Islet of Langerhans (tissue), 1 donor: ENCODE measurements at regions not wholly inside any gene's neighbourhood (a gene's known extent, or its start where the extent isn't known, plus 50 kb on each side); places are given as distances from the start of the nearest gene placed in this dataset.

Experiments
- FAIRE-seq: peaks from one replicate; lab custom pipeline; 2011; peaks lifted over from hg19 to GRCh38; lab: Jason Lieb, UNC

DNA sequence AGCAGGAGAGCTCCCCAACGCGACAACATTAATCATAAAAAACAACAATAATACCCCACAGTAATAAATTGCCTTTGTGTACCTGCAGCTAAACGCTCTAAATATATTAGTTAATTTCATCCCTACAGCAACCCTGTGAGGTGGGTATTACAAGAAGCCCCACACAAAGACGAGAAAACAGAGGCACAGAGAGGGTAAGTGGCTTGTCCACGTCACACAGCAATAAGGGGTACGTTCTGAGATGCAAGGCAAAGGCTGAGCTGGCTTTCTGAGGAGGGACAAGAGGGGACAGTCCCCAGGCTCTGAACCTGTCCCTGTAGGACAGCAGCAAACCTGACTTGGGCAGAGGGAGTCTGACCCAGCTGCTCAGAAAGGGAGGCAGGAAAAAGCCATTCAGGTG lies 78.2 kb downstream of the NCOR2 start:
- FAIRE-seq, result no peak

DNA sequence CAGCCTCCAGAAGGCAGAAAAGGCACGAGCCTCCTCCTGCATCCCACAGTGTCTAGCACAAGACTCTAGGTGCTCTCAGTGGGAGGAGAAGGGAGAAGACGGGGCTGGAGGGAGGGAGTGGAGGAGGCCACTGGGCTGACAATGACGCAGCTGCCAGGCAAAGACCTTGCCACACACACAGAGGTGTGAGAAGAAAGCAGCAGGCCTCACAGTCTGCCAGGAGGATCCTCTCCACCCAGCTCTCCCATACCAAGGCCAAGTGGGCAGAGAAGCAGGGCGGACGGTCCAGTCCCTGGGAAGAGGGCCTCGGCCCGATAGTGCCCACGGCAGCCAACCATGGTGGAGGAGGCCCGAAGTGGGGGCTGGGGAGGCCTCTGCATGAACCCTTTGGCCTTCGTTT lies 78.9 kb downstream of the NCOR2 start:
- FAIRE-seq, result no peak

DNA sequence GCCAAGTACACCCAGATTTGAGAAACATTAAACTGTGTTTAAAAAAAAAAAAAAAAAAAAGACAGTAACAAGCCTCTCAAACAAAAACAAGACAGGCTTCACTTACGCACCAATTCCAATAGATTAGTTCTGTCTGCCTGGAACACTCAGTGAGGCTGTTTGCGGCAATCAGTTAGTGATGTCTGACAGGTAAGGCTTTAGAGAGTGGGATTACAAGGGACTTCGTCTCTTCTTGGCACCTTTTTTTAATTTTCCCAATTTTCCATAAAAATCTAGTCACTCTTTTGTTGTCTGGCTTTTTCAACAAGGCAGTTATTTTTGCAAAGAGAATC lies 79.6 kb downstream of the NCOR2 start:
- peak; percentile 60 for FAIRE-seq

DNA sequence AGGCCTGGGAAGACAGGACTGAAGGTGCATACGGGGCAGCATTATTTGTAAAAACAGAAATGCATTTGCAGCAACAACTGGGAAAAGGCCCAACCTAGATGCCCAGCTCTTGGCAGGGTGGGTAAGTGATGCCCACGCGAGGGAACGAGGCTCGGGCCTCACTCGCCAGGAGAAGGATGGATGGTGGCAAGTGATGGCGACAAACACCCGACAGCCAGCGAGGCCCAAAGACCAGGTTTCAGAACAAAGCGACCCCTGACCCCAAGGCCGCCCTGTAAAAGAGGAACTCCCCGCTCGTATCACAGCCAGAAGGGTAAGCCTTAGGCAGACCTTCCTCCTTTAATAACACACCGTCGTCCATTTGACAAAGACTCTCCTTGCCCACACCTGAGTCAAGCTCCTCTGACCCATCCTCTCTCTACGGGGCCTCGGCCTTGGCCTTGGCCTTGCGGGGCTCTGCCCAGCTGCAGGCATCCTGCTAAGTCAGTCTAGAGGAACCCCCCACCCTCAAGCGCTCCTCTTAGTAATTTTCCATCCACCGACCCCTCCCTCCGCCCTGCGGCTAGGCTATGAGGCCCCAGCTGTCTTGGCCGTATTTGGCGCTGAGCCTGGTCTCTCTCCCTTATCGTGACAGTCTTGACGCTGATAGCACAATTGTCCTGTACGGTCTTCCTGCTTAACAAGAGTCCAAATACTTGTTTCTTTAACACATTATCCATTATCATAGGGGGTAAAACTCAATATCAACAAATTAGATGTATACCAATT lies 80.2 kb downstream of the NCOR2 start:
- FAIRE-seq, result no peak

- FAIRE-seq, result no peak
Measured at GRCh38 chr12:124486346-124486963, 81.0 kb downstream of the NCOR2 start.

GRCh38 chr12:124485371-124485770 lies 82.0 kb downstream of the NCOR2 start:
- no peak for FAIRE-seq

- no peak for FAIRE-seq
Measured at GRCh38 chr12:124484526-124484953, 82.9 kb downstream of the NCOR2 start.

GRCh38 chr12:124484067-124484466 lies 83.3 kb downstream of the NCOR2 start:
- FAIRE-seq, result no peak

DNA sequence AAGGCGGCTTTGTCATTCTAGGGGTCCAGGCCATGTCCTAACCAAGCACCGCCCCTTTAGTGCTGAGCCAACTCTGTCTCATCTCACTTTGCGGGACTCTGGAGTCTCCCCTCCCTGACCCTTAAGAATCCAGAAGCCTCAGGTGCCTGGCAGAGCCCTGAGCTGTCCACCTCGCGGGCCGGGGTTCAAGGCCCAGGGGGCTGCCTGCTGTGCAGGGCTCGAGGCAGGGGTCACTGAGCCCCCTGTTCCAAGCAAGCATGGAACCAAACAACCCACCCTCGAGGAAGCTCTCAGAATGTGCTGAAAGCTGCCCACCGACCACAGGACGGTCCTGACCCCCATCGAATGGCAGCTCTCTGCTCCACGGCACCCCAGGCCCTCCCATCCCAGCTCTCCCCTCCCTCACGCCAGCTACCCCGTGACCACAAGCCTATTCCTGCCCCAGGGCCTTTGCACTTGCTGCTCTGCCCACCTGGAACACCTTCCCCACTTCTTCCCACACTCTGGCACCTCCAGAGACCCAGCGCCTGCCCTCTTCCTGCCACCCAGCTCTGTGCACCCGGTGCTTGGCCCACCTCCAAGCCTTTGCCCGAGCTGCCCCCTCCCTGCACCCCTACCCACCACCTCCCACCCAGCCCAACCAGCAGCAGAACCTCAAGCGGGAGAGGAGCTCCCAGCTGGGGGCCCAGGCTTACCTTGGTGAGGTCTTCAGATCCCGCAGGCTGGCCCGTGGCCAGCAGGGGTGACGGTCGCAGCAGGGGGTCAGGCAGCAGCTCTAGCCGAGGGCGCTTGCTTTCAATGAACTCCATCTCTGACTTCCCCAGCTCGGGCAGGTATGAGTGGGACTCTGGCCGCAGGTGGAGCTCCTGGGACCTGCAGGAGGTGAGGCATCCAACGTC lies 84.3 kb downstream of the NCOR2 start:
- no peak for FAIRE-seq

GRCh38 chr12:124482567-124482893 lies 84.9 kb downstream of the NCOR2 start:
- no peak for FAIRE-seq

DNA sequence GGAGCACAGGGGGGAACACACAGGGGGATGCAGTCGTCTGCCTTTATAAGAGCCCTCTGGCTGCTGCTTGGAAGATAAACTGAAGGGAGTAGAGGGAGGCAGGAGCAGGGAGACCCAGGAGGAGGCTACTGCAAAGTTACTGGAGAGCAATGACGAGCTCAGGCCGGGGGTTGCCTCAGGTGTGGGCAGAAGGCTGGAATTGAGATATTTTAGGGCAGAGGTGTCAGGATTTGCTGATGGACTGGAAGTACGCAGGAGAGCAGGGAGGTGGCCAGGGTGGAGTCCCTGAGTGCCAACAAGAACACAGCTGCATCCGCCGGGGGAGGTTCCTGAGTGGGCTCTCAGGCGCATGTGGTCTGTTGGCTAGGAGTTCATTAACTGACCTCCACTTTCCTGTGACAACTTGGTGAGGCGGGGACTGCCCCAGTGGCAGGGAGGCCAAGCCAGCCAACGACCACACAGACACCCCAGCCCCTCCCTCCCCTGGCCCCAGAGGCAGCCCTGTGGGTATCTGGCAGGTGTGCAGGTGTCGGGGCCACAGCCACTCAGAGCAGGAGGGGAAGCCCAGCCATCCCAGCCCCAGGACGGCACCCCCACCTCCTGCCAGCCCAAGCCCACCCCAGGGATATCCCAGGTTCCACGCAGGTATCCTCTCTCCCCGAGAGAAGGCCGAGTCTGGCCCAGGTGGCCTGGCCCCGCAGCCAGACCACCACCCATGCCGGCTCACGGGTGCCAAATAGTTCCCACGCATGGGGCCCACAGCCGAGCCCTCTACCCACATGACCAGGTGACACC lies 85.4 kb downstream of the NCOR2 start:
- no peak for FAIRE-seq

DNA sequence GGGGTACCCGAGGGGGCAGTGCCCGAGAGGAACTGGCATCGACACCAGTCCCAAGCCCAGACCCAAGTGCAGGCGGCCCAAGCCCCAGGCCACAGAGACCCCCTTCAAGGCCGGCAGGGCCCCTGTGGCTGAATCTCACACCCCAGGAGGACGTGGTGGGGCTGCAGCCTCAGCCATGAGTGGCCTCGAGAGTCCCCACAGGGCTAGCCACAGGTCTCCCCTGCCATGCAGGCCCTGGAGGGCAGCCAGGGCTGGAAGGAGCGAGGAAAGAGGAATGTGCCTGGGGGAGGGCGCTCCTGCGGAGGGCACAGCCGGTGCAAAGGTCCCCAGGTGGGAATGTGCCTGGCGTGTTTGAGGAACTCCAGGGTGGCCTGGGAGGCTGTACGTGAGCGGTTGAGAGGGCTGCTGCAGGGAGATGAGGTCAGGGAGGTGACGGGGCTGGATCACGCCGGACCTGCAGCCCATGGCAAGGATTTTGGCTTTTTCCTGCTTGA lies 86.1 kb downstream of the NCOR2 start:
- FAIRE-seq, result no peak

- no peak for FAIRE-seq
Measured at GRCh38 chr12:124480469-124481256, 86.7 kb downstream of the NCOR2 start.

- no peak for FAIRE-seq
Measured at GRCh38 chr12:124479680-124480468, 87.5 kb downstream of the NCOR2 start.

DNA sequence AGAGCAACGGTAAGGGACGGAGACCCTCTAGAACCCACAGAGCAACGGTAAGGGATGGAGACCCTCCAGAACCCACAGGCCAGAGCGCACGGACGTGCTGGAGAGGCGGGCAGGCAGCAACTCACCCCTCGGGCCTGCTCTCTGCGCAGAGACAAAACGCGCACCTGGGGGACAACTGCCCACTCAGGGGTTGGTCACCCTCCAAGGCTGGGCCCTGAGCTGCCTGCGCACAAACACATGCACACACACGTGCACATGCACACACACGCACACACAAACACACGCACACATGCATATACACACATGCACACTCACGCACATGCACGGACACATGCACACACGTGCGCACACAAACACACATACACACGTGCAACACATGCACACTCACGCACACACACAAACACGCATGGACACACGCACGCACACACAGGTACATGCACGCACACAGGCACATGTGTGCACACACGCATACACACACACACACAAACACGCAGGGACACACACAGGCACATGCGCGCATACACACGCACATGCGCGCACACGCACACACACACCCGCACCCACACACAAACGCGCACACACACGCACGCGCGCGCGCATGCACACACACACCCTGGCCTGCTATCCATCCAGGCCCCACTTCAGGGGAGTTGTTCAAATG lies 88.3 kb downstream of the NCOR2 start:
- FAIRE-seq, result no peak

GRCh38 chr12:124478416-124478815 lies 89.0 kb downstream of the NCOR2 start:
- FAIRE-seq, result no peak

- FAIRE-seq, result no peak
Measured at GRCh38 chr12:124477107-124477915, 90.1 kb downstream of the NCOR2 start.

DNA sequence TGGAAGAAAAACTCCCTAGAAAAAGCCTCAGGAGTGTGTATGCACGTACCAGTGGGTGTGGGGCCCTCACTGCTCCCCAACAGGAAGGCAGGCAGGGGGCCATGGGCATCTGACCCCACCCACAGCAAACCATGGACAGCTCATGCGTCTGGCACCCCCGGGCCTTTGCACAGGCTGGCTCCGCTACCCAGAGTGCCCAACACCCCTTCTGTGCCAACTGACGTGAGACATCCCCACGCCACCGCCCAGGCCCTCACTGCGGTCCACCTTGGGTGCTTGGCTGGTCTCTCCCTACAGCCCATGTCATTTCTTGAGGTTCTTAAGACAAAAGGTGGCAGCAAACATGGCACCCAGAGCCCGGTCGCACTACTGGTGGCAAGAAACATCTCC lies 91.4 kb downstream of the NCOR2 start:
- FAIRE-seq, result no peak

- no peak for FAIRE-seq
Measured at GRCh38 chr12:124475295-124476010, 92.0 kb downstream of the NCOR2 start.
